Breast epithelium (tissue), 4 donors: ENCODE measurements at regions not wholly inside any gene's neighbourhood (a gene's known extent, or its start where the extent isn't known, plus 50 kb on each side); places are given as distances from the start of the nearest gene placed in this dataset.

Source experiments
- DNase-seq, 2 donors: peaks; one replicate each; pipeline ENCODE4 v3.0.0-alpha.2; 2019; ENCODE audit warnings: low spot score in 2 of 2
- H3K27ac ChIP-seq, 2 donors: fragments of 200-600 bp; sonication (generic) in 1 of 2; one replicate each; pipeline ENCODE4 v1.5.1; 2016 to 2019; ENCODE audit warnings: mild to moderate bottlenecking in 1 of 2
- H3K27me3 ChIP-seq, 2 donors: fragments of 200-600 bp; sonication (generic) in 1 of 2; one replicate each; pipeline versions ENCODE4 v1.5.1 to v1.6.0; 2017 to 2019; ENCODE audit warnings: control low read depth in 1 of 2, mild to moderate bottlenecking in 1 of 2
- H3K36me3 ChIP-seq: fragments of 200-600 bp; one replicate; pipeline ENCODE4 v1.5.1; 2019
- H3K4me1 ChIP-seq, 2 donors: fragments of 200-600 bp; sonication (generic); one replicate each; pipeline ENCODE4 v1.5.1; 2016 to 2019; ENCODE audit warnings: control low read depth in 1 of 2
- H3K4me3 ChIP-seq, 3 donors: fragments of 200-600 bp; sonication (generic); 1 replicate in 2 of 3; 2 replicates in 1 of 3; pipeline ENCODE4 v1.5.1; 2016 to 2019; ENCODE audit warnings: mild to moderate bottlenecking in 3 of 3, moderate library complexity in 2 of 3
- H3K9me3 ChIP-seq, 2 donors: fragments of 200-600 bp; sonication (generic) in 1 of 2; one replicate each; pipeline ENCODE4 v1.5.1; 2016 to 2019; ENCODE audit warnings: control low read depth in 1 of 2
- CTCF ChIP-seq, 3 donors: fragments of 450-650 bp; IDR thresholded peaks; one replicate each; pipeline ENCODE4 v1.5.1; 2016 to 2017; ENCODE audit warnings: antibody characterized with exemption in 3 of 3, mild to moderate bottlenecking in 3 of 3, moderate library complexity in 3 of 3
- POLR2A ChIP-seq: fragments of 450-650 bp; IDR thresholded peaks from one replicate; pipeline ENCODE4 v1.6.1; 2016; ENCODE audit warnings: antibody characterized with exemption, mild to moderate bottlenecking, moderate library complexity
- POLR2AphosphoS5 ChIP-seq, 3 donors: sonication (generic); formaldehyde crosslinking; IDR thresholded peaks; one replicate each; pipeline ENCODE4 v1.6.1; 2017; ENCODE audit warnings: antibody characterized with exemption in 3 of 3
- intact Hi-C: fragments of 100-400 bp; cut with DNase I; formaldehyde crosslinking; loops from one replicate; pipeline ENCODE4 v1.15.1; 2023; ENCODE audit warnings: low total_unique reads

GRCh38 chr2:41764919-41765318 is 282.9 kb upstream of the PKDCC start:
- Histone ChIP-seq H3K27ac (no peak overlapping the region), H3K9me3 (no peaks in the 10 kb centered on the region), H3K4me1 (no peaks in the 10 kb centered on the region), H3K27me3 (no peaks in the 10 kb centered on the region), H3K36me3 (no peaks in the 10 kb centered on the region), H3K4me3 (no peak overlapping the region)
- no peak for TF ChIP-seq POLR2A
- TF ChIP-seq CTCF (IDR thresholded peaks at IDR 0.05): no peak
- no peak for TF ChIP-seq POLR2AphosphoS5 (IDR thresholded peaks at IDR 0.05)
- DNase-seq: no peak
- intact Hi-C loops: no loop called here

- intact Hi-C loops: no loop called here
- TF ChIP-seq CTCF (IDR thresholded peaks at IDR 0.05): no peak
- TF ChIP-seq POLR2AphosphoS5 (IDR thresholded peaks at IDR 0.05): no peak
- no peak for TF ChIP-seq POLR2A
- Histone ChIP-seq H3K9me3 (no peaks in the 10 kb centered on the region), H3K4me1 (no peaks in the 10 kb centered on the region), H3K27me3 (no peaks in the 10 kb centered on the region), H3K27ac (no peak overlapping the region), H3K4me3 (no peak overlapping the region), H3K36me3 (no peaks in the 10 kb centered on the region)
- no peak for DNase-seq
Measured at GRCh38 chr2:41768310-41768709, 279.5 kb upstream of the PKDCC start.

- H3K36me3 ChIP-seq: no peaks in the 10 kb centered on the region
- TF ChIP-seq POLR2A: no peak
- TF ChIP-seq POLR2AphosphoS5 (IDR thresholded peaks at IDR 0.05): no peak
- no peak for TF ChIP-seq CTCF (IDR thresholded peaks at IDR 0.05)
- H3K27me3 ChIP-seq: no peaks in the 10 kb centered on the region
- no peak overlapping the region for H3K4me3 ChIP-seq
- intact Hi-C loops: loop anchor here (10.0 kb wide), 1 partner anchor 1857 kb away; no protein-coding TSS in a partner anchor
- no peaks in the 10 kb centered on the region for H3K4me1 ChIP-seq
- no peak overlapping the region for H3K27ac ChIP-seq
- DNase-seq: no peak
- H3K9me3 ChIP-seq: no peaks in the 10 kb centered on the region
Measured at GRCh38 chr2:41771710-41772109, 276.1 kb upstream of the PKDCC start.

- Histone ChIP-seq H3K9me3 (no peaks in the 10 kb centered on the region), H3K27ac (no peak overlapping the region), H3K36me3 (no peaks in the 10 kb centered on the region), H3K27me3 (no peaks in the 10 kb centered on the region), H3K4me1 (no peaks in the 10 kb centered on the region), H3K4me3 (no peak overlapping the region)
- no peak for DNase-seq
- intact Hi-C loops: loop anchor here (10.0 kb wide), 1 partner anchor 1858 kb away; no protein-coding TSS in a partner anchor
- TF ChIP-seq POLR2A (no peak), CTCF (IDR thresholded peaks at IDR 0.05) (no peak), POLR2AphosphoS5 (IDR thresholded peaks at IDR 0.05) (no peak)
Measured at GRCh38 chr2:41772697-41773096, 275.1 kb upstream of the PKDCC start.

GRCh38 chr2:41774011-41774605 is 273.7 kb upstream of the PKDCC start:
- no peak for DNase-seq
- Histone ChIP-seq H3K4me3 (no peak overlapping the region), H3K36me3 (no peaks in the 10 kb centered on the region), H3K9me3 (no peaks in the 10 kb centered on the region), H3K27ac (no peak overlapping the region), H3K4me1 (no peaks in the 10 kb centered on the region), H3K27me3 (no peaks in the 10 kb centered on the region)
- intact Hi-C loops: loop anchor here (10.0 kb wide), 1 partner anchor 1859 kb away; no protein-coding TSS in a partner anchor
- TF ChIP-seq POLR2AphosphoS5 (IDR thresholded peaks at IDR 0.05) (no peak), POLR2A (no peak), CTCF (IDR thresholded peaks at IDR 0.05) (no peak)
